WI38 (cell line): ENCODE measurements at regions not wholly inside any gene's neighbourhood (a gene's known extent, or its start where the extent isn't known, plus 50 kb on each side); places are given as distances from the start of the nearest gene placed in this dataset.

Source experiments
- H3K4me3 ChIP-seq: 2 replicates; pipeline ENCODE4 v1.5.1; 2011; ENCODE audit warnings: low read depth, mild to moderate bottlenecking, control low read depth, low read length
- CTCF ChIP-seq: IDR thresholded peaks from 2 replicates; pipeline ENCODE4 v1.5.1; 2012; ENCODE audit warnings: low read depth, mild to moderate bottlenecking, control low read depth, low read length

GRCh38 chr2:163493359-163494298 lies 242.2 kb downstream of the FIGN start:
- no peak for TF ChIP-seq CTCF
- H3K4me3 ChIP-seq: no peak overlapping the region

- no peak overlapping the region for H3K4me3 ChIP-seq
- no peak for TF ChIP-seq CTCF
These were observed 244.0 kb downstream of the FIGN start for GRCh38 chr2:163491850-163492249.

GRCh38 chr2:163490281-163490680 lies 245.5 kb downstream of the FIGN start:
- TF ChIP-seq CTCF: no peak

GRCh38 chr2:163481515-163481914 lies 254.3 kb downstream of the FIGN start:
- TF ChIP-seq CTCF: no peak

More at GRCh38 chr2:163490281-163490680, 245.5 kb downstream of the FIGN start:
- H3K4me3 ChIP-seq: no peak overlapping the region

GRCh38 chr2:163479599-163479998 lies 256.2 kb downstream of the FIGN start:
- no peak for TF ChIP-seq CTCF
- H3K4me3 ChIP-seq: no peak overlapping the region

More at GRCh38 chr2:163481515-163481914, 254.3 kb downstream of the FIGN start:
- no peak overlapping the region for H3K4me3 ChIP-seq

GRCh38 chr2:163475815-163476214 lies 260.0 kb downstream of the FIGN start:
- TF ChIP-seq CTCF: no peak
- no peak overlapping the region for H3K4me3 ChIP-seq

GRCh38 chr2:163474889-163475288 lies 260.9 kb downstream of the FIGN start:
- no peak for TF ChIP-seq CTCF
- no peak overlapping the region for H3K4me3 ChIP-seq
